CD4-positive, alpha-beta T cell treated with Interleukin-17A for 1 hour (primary cell): ENCODE measurements at regions not wholly inside any gene's neighbourhood (a gene's known extent, or its start where the extent isn't known, plus 50 kb on each side); places are given as distances from the start of the nearest gene placed in this dataset.
A peak's percentile ranks its signal among the peaks of the same experiment; 100 is the strongest.

Source experiments
- DNase-seq: peaks from one replicate; pipeline ENCODE4 v3.0.0-alpha.2; 2020

- DNase-seq: no peak
Observed at GRCh38 chr5:33224285-33224961, 216.3 kb upstream of the TARS1 start.

GRCh38 chr5:33227247-33227646 is 213.5 kb upstream of the TARS1 start:
- DNase-seq: no peak

- no peak for DNase-seq
Observed at GRCh38 chr5:33227746-33228145, 213.0 kb upstream of the TARS1 start.

DNA sequence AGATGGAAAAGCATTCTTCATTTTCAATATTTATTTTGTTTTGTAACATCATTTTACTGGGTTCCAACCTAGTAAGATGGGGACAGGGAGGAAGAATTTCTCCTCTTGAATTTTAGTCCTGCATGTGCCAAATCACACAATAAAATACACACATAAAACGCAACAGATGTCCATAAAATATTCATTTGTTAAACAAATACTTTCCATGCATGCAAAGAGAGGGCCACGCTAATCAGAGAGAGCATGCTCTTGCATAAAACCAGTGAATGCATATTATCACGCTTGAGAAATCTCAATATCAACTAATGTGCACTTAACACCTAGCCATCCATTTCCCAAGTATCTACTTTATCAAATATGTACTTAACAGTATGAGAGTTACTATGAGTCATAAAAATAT is 212.6 kb upstream of the TARS1 start:
- no peak for DNase-seq

DNA sequence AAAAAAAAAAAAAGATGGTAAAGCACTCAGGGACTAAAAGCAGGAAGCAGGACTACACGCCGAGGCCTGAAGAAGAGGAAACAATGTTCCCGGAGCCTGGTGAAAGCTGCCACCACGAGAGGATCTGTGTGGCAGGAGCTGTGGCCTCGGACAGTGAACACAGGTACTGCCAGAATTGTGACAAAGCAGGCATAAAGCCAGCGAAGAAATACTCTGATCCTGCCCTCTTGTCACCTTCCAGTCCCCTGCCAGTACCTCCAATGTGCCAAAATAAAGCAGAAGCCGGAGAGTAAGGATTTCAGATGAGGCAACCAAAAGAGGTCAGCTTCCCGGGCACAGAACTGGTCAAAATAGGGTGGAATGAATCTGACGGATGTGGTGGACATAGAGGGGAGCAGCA is 211.5 kb upstream of the TARS1 start:
- no peak for DNase-seq

GRCh38 chr5:33230467-33231078 is 210.2 kb upstream of the TARS1 start:
- no peak for DNase-seq

- no peak for DNase-seq
Observed at GRCh38 chr5:33231214-33231710, 209.5 kb upstream of the TARS1 start.

- DNase-seq: no peak
Observed at GRCh38 chr5:33231935-33232334, 208.8 kb upstream of the TARS1 start.

GRCh38 chr5:33232731-33233505 is 207.8 kb upstream of the TARS1 start:
- DNase-seq: no peak

DNA sequence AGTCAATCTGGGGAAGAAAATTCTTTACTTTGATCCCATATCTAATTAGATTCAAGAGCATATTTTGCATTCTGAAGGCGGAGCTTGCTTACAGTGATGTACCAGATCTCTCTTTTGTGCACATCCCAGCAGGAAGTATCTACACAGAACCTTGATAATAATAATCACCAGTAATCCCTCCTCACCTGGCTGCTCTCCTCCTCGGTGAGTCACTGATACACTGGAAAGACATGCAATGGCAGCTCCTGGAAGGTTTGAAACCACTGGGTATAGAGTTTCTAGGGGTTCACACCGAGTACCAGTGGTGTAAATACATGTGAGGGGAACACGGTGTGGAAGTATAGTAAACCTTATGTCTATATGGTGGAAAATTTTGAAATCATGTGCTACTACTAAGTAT is 205.5 kb upstream of the TARS1 start:
- no peak for DNase-seq

DNA sequence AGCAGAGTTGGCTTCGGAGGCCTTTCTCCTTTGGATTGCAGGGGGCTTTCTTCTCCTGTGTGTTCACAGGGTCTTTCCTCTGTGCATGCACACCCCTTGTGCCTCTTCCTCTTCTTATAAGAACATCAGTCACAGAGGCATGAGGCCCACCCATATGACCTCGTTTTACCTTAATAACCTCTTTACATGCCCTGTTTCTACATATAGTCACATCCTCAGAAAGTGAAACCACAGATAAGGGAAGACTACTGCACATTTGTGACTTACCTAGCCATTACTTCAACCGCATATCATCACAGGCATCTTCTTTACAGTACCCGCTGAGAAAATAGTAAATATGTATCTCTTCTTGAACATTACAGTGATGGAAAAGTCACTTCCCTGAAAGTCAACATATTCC is 204.9 kb upstream of the TARS1 start:
- peak; percentile 14 for DNase-seq

- no peak for DNase-seq
Observed at GRCh38 chr5:33237471-33237870, 203.3 kb upstream of the TARS1 start.

- no peak for DNase-seq
Observed at GRCh38 chr5:33238826-33239695, 201.7 kb upstream of the TARS1 start.

GRCh38 chr5:33240558-33240957 is 200.2 kb upstream of the TARS1 start:
- no peak for DNase-seq

DNA sequence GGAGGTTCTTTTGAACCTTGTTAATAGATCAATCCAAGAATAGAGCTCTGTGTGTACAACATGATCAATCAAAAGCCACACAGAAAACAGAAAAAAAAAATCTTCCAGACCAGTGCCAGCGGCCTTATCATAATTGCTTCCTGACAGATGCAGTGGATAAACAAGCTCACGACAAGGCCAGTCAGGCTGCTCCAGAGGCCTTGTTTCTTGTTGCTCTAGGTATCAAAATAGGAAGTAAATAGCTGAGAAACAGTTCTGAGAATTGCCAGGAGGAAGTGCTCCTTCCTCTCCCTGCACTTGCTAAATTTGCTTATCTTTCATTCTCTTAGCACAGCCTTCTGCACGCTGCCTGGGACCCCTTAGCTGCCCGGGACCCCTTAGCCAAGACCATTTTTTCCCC is 199.0 kb upstream of the TARS1 start:
- peak; percentile 3 for DNase-seq

GRCh38 chr5:33242277-33242676 is 198.5 kb upstream of the TARS1 start:
- no peak for DNase-seq

GRCh38 chr5:33244441-33245150 is 196.2 kb upstream of the TARS1 start:
- no peak for DNase-seq

GRCh38 chr5:33254579-33254978 is 186.2 kb upstream of the TARS1 start:
- DNase-seq: no peak

GRCh38 chr5:33257807-33258429 is 182.8 kb upstream of the TARS1 start:
- no peak for DNase-seq

- DNase-seq: no peak
Observed at GRCh38 chr5:33258553-33258952, 182.2 kb upstream of the TARS1 start.

GRCh38 chr5:33260098-33260497 is 180.7 kb upstream of the TARS1 start:
- no peak for DNase-seq

- DNase-seq: no peak
Observed at GRCh38 chr5:33261305-33261704, 179.5 kb upstream of the TARS1 start.
